Left ventricle myocardium inferior (tissue), 1 donor: ENCODE measurements at regions not wholly inside any gene's neighbourhood (a gene's known extent, or its start where the extent isn't known, plus 50 kb on each side); places are given as distances from the start of the nearest gene placed in this dataset.
A peak's percentile ranks its signal among the peaks of the same experiment; 100 is the strongest.
"Not testable (repeated sequence)": the region's sequence is repeated elsewhere in the genome, so short reads cannot be mapped to it uniquely, and the experiment has no call there.

Experiments
- DNase-seq: peaks from one replicate; pipeline ENCODE4 v3.0.0-alpha.2; 2020
- H3K27ac ChIP-seq: fragments of 200-600 bp; replicated peaks from 2 replicates; pipeline ENCODE4 v1.8.0; 2021
- H3K27me3 ChIP-seq: fragments of 200-600 bp; 2 replicates; pipeline ENCODE4 v1.8.0; 2021; ENCODE audit warnings: low read depth
- H3K36me3 ChIP-seq: fragments of 200-600 bp; 2 replicates; pipeline ENCODE4 v1.8.0; 2021
- H3K4me1 ChIP-seq: fragments of 200-600 bp; 2 replicates; pipeline ENCODE4 v1.8.0; 2021
- H3K4me3 ChIP-seq: fragments of 200-600 bp; 2 replicates; pipeline ENCODE4 v1.8.0; 2021; ENCODE audit warnings: mild to moderate bottlenecking, moderate library complexity
- H3K9me3 ChIP-seq: fragments of 200-600 bp; replicated peaks from 2 replicates; pipeline ENCODE4 v1.8.0; 2021
- intact Hi-C: fragments of 100-400 bp; cut with micrococcal nuclease; formaldehyde crosslinking; loops from one replicate; pipeline ENCODE4 v1.11.0; 2022
- TF ChIP-seq, protein P1 (sequence below): fragments of 200-600 bp; IDR thresholded peaks from 2 replicates; pipeline ENCODE4 v1.8.0; 2021; ENCODE audit warnings: antibody characterized with exemption, mild to moderate bottlenecking, borderline replicate concordance
- donor health status: DM: no; HTN: yes; CAD: no; lungs with severe emphysema.

- H3K4me1 ChIP-seq: peaks cover 27% of the 10 kb centered on the region
- intact Hi-C loops: no loop called here
- TF ChIP-seq, protein P1, sequence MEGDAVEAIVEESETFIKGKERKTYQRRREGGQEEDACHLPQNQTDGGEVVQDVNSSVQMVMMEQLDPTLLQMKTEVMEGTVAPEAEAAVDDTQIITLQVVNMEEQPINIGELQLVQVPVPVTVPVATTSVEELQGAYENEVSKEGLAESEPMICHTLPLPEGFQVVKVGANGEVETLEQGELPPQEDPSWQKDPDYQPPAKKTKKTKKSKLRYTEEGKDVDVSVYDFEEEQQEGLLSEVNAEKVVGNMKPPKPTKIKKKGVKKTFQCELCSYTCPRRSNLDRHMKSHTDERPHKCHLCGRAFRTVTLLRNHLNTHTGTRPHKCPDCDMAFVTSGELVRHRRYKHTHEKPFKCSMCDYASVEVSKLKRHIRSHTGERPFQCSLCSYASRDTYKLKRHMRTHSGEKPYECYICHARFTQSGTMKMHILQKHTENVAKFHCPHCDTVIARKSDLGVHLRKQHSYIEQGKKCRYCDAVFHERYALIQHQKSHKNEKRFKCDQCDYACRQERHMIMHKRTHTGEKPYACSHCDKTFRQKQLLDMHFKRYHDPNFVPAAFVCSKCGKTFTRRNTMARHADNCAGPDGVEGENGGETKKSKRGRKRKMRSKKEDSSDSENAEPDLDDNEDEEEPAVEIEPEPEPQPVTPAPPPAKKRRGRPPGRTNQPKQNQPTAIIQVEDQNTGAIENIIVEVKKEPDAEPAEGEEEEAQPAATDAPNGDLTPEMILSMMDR: no peak
- no peaks in the 10 kb centered on the region for H3K9me3 ChIP-seq
- no peak overlapping the region for H3K27ac ChIP-seq
- no peak overlapping the region for H3K4me3 ChIP-seq
- peaks cover 32% of the 10 kb centered on the region for H3K27me3 ChIP-seq
- DNase-seq: no peak
- H3K36me3 ChIP-seq: no peaks in the 10 kb centered on the region
These were observed 71.8 kb downstream of the LARP7 start for GRCh38 chr4:112708772-112709171.

- no peaks in the 10 kb centered on the region for H3K36me3 ChIP-seq
- H3K4me1 ChIP-seq: peaks cover 19% of the 10 kb centered on the region
- no peaks in the 10 kb centered on the region for H3K9me3 ChIP-seq
- H3K27me3 ChIP-seq: no peaks in the 10 kb centered on the region
- peak overlapping the region; percentile 75 for H3K27ac ChIP-seq
- DNase-seq: no peak
- TF ChIP-seq, protein P1: no peak
- intact Hi-C loops: no loop called here
- no peak overlapping the region for H3K4me3 ChIP-seq
These were observed 78.3 kb downstream of the LARP7 start for GRCh38 chr4:112714922-112715901.

DNA sequence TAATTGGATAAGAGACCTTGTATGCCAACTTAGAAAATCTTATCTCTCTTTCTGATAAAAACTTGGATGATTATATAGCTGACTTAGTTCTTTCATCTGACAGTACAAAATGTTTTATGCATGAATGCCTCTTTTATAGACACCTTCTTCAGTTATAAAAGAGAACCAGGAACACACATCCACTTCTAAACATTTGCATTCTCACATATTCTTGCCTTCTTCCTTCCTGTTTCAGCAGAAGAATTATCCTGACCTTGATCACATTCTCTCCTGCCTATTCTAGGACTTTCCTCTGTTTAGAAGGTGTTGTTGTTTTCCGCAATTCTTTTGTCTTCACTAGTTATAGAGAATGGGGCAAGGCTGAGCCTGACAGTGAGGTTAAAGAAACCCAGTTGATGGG is 80.9 kb downstream of the LARP7 start:
- Histone ChIP-seq H3K27ac (peak overlapping the region; percentile 28), H3K4me1 (peaks cover 19% of the 10 kb centered on the region), H3K4me3 (no peak overlapping the region), H3K27me3 (no peaks in the 10 kb centered on the region), H3K9me3 (no peaks in the 10 kb centered on the region), H3K36me3 (no peaks in the 10 kb centered on the region)
- intact Hi-C loops: no loop called here
- TF ChIP-seq, protein P1: no peak
- DNase-seq: no peak

GRCh38 chr4:112721627-112722026 is 84.7 kb downstream of the LARP7 start:
- Histone ChIP-seq H3K4me3 (no peak overlapping the region), H3K4me1 (peaks cover 22% of the 10 kb centered on the region), H3K9me3 (no peaks in the 10 kb centered on the region), H3K27ac (no peak overlapping the region), H3K36me3 (no peaks in the 10 kb centered on the region), H3K27me3 (no peaks in the 10 kb centered on the region)
- TF ChIP-seq, protein P1: no peak
- intact Hi-C loops: no loop called here
- DNase-seq: no peak

DNA sequence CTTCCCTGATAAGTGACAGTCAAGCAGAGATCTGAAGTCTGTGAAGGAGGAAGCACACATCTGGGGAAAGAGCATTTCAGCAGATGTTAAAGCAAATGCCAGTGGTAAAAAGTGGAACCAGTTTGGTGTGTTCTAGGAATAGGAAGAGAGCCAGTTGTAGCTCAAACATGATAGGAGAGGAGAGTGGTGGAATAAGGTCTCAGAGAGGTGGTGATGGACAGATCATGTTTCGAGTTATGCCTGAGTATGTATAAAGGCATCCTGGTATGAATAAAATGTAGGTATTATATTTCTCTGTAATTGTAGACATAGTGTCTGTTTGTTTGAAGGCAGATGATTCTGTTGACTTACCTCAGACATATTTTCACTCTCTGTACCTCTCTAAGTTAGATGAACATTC is 89.1 kb downstream of the LARP7 start:
- TF ChIP-seq, protein P1: no peak
- H3K27me3 ChIP-seq: no peaks in the 10 kb centered on the region

DNA sequence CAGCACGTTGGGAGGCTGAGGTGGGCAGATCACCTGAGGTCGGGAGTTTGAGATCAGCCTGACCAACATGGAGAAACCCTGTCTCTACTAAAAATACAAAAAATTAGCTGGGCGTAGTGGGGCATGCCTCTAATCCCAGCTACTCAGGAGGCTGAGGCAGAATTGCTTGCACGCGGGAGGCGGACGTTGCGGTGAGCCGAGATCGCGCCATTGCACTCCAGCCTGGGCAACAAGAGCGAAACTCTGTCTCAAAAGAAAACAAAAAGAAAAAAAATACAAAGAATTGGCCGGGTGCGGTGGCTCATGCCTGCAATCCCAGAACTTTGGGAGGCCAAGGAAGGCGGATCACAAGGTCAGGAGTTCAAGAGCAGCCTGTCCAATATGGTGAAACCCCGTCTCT is 90.8 kb downstream of the LARP7 start:
- H3K4me3 ChIP-seq, H3K27ac ChIP-seq, H3K9me3 ChIP-seq, DNase-seq, H3K27me3 ChIP-seq, H3K4me1 ChIP-seq, H3K36me3 ChIP-seq, intact Hi-C loops: not testable (repeated sequence)

More for the DNA sequence above, 89.1 kb downstream of the LARP7 start:
- H3K4me3 ChIP-seq: no peak overlapping the region
- H3K9me3 ChIP-seq: no peaks in the 10 kb centered on the region
- intact Hi-C loops: no loop called here
- H3K36me3 ChIP-seq: no peaks in the 10 kb centered on the region
- no peak for DNase-seq
- no peak overlapping the region for H3K27ac ChIP-seq
- H3K4me1 ChIP-seq: peaks cover 8% of the 10 kb centered on the region
